ENCODE measurements at regions not wholly inside any gene's neighbourhood (a gene's known extent, or its start where the extent isn't known, plus 50 kb on each side); places are given as distances from the start of the nearest gene placed in this dataset.

- H3K9me3 ChIP-seq (ENCODE audit: control insufficient read depth, low read length): no peaks in the 10 kb centered on the region
- ATAC-seq (ENCODE audit: low FRiP score): no peak
- 62 to 73% methylated on average over 2 of the region's 2 CpGs for whole genome bisulfite sequencing, 2 donors
- no peak overlapping the region for H3K4me3 ChIP-seq (ENCODE audit: low read length in 2 of 2)
- no peak for DNase-seq
- no peaks in the 10 kb centered on the region for H3K36me3 ChIP-seq (ENCODE audit: control insufficient read depth in 1 of 2, insufficient read depth in 2 of 2, low read length in 1 of 2)
- H3K27me3 ChIP-seq (ENCODE audit: control insufficient read depth in 1 of 2, insufficient read depth in 2 of 2, low read length in 1 of 2): no peaks in the 10 kb centered on the region
- H3K4me1 ChIP-seq (ENCODE audit: control insufficient read depth in 1 of 2, insufficient read depth in 2 of 2, low read length in 2 of 2): no peaks in the 10 kb centered on the region
- no peak overlapping the region for H3K27ac ChIP-seq (ENCODE audit: low read depth in 1 of 2, low read length in 2 of 2)
- intact Hi-C loops (cut with DNase I): no loop called here
Observed at GRCh38 chr3:107024551-107025026, 352.6 kb upstream of the CCDC54 start.

DNA sequence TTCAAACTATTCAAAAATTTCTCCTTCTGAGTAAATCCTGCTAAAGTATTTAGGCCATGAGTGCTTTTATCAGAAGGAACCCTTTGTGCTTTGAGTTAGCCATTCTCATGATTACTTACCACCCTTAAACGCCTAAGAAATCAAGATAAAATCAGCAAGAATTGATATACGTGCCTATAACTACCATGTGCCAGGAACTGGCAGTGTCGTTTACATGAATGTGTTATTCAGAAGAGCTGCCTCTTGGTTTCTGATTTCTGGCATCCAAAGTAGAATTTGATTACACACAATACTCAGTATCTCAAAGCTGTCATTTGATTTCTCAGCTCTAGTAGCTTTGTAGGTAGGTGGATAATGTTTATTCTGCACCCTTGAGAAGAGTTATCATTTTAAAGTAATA lies 351.3 kb upstream of the CCDC54 start:
- intact Hi-C loops (cut with DNase I): no loop called here
- H3K27me3 ChIP-seq (ENCODE audit: control insufficient read depth in 1 of 2, insufficient read depth in 2 of 2, low read length in 1 of 2): no peaks in the 10 kb centered on the region
- H3K9me3 ChIP-seq (ENCODE audit: control insufficient read depth, low read length): no peaks in the 10 kb centered on the region
- H3K4me1 ChIP-seq (ENCODE audit: control insufficient read depth in 1 of 2, insufficient read depth in 2 of 2, low read length in 2 of 2): no peaks in the 10 kb centered on the region
- H3K4me3 ChIP-seq (ENCODE audit: low read length in 2 of 2): no peak overlapping the region
- H3K27ac ChIP-seq (ENCODE audit: low read depth in 1 of 2, low read length in 2 of 2): no peak overlapping the region
- no peak for ATAC-seq (ENCODE audit: low FRiP score)
- H3K36me3 ChIP-seq (ENCODE audit: control insufficient read depth in 1 of 2, insufficient read depth in 2 of 2, low read length in 1 of 2): no peaks in the 10 kb centered on the region
- 17 to 20% methylated on average over 3 of the region's 3 CpGs for WGBS, 2 donors
- DNase-seq: no peak

- H3K27me3 ChIP-seq (ENCODE audit: control insufficient read depth in 1 of 2, insufficient read depth in 2 of 2, low read length in 1 of 2): no peaks in the 10 kb centered on the region
- WGBS, 2 donors: 92 to 97% methylated on average over 1 of the region's 1 CpG
- no peak overlapping the region for H3K27ac ChIP-seq (ENCODE audit: low read depth in 1 of 2, low read length in 2 of 2)
- no peak for ATAC-seq (ENCODE audit: low FRiP score)
- DNase-seq: no peak
- H3K36me3 ChIP-seq (ENCODE audit: control insufficient read depth in 1 of 2, insufficient read depth in 2 of 2, low read length in 1 of 2): no peaks in the 10 kb centered on the region
- no peaks in the 10 kb centered on the region for H3K9me3 ChIP-seq (ENCODE audit: control insufficient read depth, low read length)
- intact Hi-C loops (cut with DNase I): no loop called here
- no peak overlapping the region for H3K4me3 ChIP-seq (ENCODE audit: low read length in 2 of 2)
- no peaks in the 10 kb centered on the region for H3K4me1 ChIP-seq (ENCODE audit: control insufficient read depth in 1 of 2, insufficient read depth in 2 of 2, low read length in 2 of 2)
Observed at GRCh38 chr3:107028086-107028485, 349.2 kb upstream of the CCDC54 start.

DNA sequence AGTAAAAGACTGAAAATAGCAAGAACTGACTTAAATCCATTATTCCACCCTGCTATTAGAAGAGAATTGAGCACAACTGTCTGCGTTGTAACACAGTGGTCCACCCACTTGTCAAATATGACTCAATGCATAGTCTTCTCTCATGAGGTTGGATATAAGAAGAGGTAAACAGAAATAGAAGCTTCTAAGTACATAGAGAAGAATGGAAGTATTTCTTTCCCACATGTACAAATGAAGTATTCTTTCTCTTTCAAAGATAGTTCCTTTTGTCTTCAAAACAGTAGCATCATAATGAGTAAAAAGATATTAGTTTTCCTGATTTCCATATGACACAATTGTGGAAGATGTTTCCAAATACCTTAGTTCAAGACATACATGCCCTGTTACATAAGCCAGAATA lies 348.6 kb upstream of the CCDC54 start:
- H3K9me3 ChIP-seq (ENCODE audit: control insufficient read depth, low read length): no peaks in the 10 kb centered on the region
- DNase-seq: no peak
- H3K36me3 ChIP-seq (ENCODE audit: control insufficient read depth in 1 of 2, insufficient read depth in 2 of 2, low read length in 1 of 2): no peaks in the 10 kb centered on the region
- intact Hi-C loops (cut with DNase I): no loop called here
- no peaks in the 10 kb centered on the region for H3K27me3 ChIP-seq (ENCODE audit: control insufficient read depth in 1 of 2, insufficient read depth in 2 of 2, low read length in 1 of 2)
- H3K4me3 ChIP-seq (ENCODE audit: low read length in 2 of 2): no peak overlapping the region
- no peak for ATAC-seq (ENCODE audit: low FRiP score)
- H3K4me1 ChIP-seq (ENCODE audit: control insufficient read depth in 1 of 2, insufficient read depth in 2 of 2, low read length in 2 of 2): no peaks in the 10 kb centered on the region
- H3K27ac ChIP-seq (ENCODE audit: low read depth in 1 of 2, low read length in 2 of 2): no peak overlapping the region
- 82 to 88% methylated on average over 1 of the region's 1 CpG for WGBS, 2 donors

GRCh38 chr3:107032111-107032510 lies 345.1 kb upstream of the CCDC54 start:
- H3K36me3 ChIP-seq (ENCODE audit: control insufficient read depth in 1 of 2, insufficient read depth in 2 of 2, low read length in 1 of 2): no peaks in the 10 kb centered on the region
- WGBS, 2 donors: 86 to 94% methylated on average over 2 of the region's 2 CpGs
- H3K27ac ChIP-seq (ENCODE audit: low read depth in 1 of 2, low read length in 2 of 2): no peak overlapping the region
- H3K4me1 ChIP-seq (ENCODE audit: control insufficient read depth in 1 of 2, insufficient read depth in 2 of 2, low read length in 2 of 2): no peaks in the 10 kb centered on the region
- H3K4me3 ChIP-seq (ENCODE audit: low read length in 2 of 2): no peak overlapping the region
- no peaks in the 10 kb centered on the region for H3K27me3 ChIP-seq (ENCODE audit: control insufficient read depth in 1 of 2, insufficient read depth in 2 of 2, low read length in 1 of 2)
- intact Hi-C loops (cut with DNase I): no loop called here
- H3K9me3 ChIP-seq (ENCODE audit: control insufficient read depth, low read length): no peaks in the 10 kb centered on the region
- no peak for ATAC-seq (ENCODE audit: low FRiP score)
- no peak for DNase-seq

DNA sequence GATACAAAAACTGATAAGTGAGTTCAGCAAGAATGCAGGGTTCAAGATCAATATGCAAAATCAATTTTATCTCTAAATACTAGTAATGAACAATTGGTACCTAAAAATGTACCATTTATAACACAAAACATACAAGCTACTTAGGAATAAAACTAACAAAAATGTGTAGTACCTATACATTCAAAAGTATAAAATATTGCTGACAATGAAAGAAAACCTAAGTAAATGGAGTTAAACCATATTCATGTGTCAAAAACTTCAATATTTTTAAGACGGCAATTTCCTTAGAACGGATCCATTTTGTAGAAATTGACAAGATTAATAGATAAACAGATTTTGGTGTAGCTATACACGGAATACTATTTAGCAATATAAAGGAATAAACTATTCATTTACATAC lies 343.1 kb upstream of the CCDC54 start:
- no peaks in the 10 kb centered on the region for H3K4me1 ChIP-seq (ENCODE audit: control insufficient read depth in 1 of 2, insufficient read depth in 2 of 2, low read length in 2 of 2)
- DNase-seq (no peak), ATAC-seq (ENCODE audit: low FRiP score) (no peak)
- WGBS, 2 donors: 89 to 94% methylated on average over 3 of the region's 3 CpGs
- H3K36me3 ChIP-seq (ENCODE audit: control insufficient read depth in 1 of 2, insufficient read depth in 2 of 2, low read length in 1 of 2): no peaks in the 10 kb centered on the region
- H3K27me3 ChIP-seq (ENCODE audit: control insufficient read depth in 1 of 2, insufficient read depth in 2 of 2, low read length in 1 of 2): no peaks in the 10 kb centered on the region
- H3K27ac ChIP-seq (ENCODE audit: low read depth in 1 of 2, low read length in 2 of 2): no peak overlapping the region
- no peaks in the 10 kb centered on the region for H3K9me3 ChIP-seq (ENCODE audit: control insufficient read depth, low read length)
- no peak overlapping the region for H3K4me3 ChIP-seq (ENCODE audit: low read length in 2 of 2)
- intact Hi-C loops (cut with DNase I): no loop called here

- ATAC-seq (ENCODE audit: low FRiP score) (no peak), DNase-seq (no peak)
- Histone ChIP-seq H3K9me3 (ENCODE audit: control insufficient read depth, low read length) (no peaks in the 10 kb centered on the region), H3K4me1 (ENCODE audit: control insufficient read depth in 1 of 2, insufficient read depth in 2 of 2, low read length in 2 of 2) (no peaks in the 10 kb centered on the region), H3K27me3 (ENCODE audit: control insufficient read depth in 1 of 2, insufficient read depth in 2 of 2, low read length in 1 of 2) (no peaks in the 10 kb centered on the region), H3K36me3 (ENCODE audit: control insufficient read depth in 1 of 2, insufficient read depth in 2 of 2, low read length in 1 of 2) (no peaks in the 10 kb centered on the region), H3K27ac (ENCODE audit: low read depth in 1 of 2, low read length in 2 of 2) (no peak overlapping the region), H3K4me3 (ENCODE audit: low read length in 2 of 2) (no peak overlapping the region)
- intact Hi-C loops (cut with DNase I): no loop called here
- WGBS, 2 donors: 87 to 91% methylated on average over 2 of the region's 2 CpGs
Observed at GRCh38 chr3:107035176-107035575, 342.1 kb upstream of the CCDC54 start.

- Histone ChIP-seq H3K36me3 (ENCODE audit: control insufficient read depth in 1 of 2, insufficient read depth in 2 of 2, low read length in 1 of 2) (no peaks in the 10 kb centered on the region), H3K4me3 (ENCODE audit: low read length in 2 of 2) (no peak overlapping the region), H3K4me1 (ENCODE audit: control insufficient read depth in 1 of 2, insufficient read depth in 2 of 2, low read length in 2 of 2) (no peaks in the 10 kb centered on the region), H3K27me3 (ENCODE audit: control insufficient read depth in 1 of 2, insufficient read depth in 2 of 2, low read length in 1 of 2) (no peaks in the 10 kb centered on the region), H3K9me3 (ENCODE audit: control insufficient read depth, low read length) (no peaks in the 10 kb centered on the region), H3K27ac (ENCODE audit: low read depth in 1 of 2, low read length in 2 of 2) (no peak overlapping the region)
- intact Hi-C loops (cut with DNase I): no loop called here
- DNase-seq (no peak), ATAC-seq (ENCODE audit: low FRiP score) (no peak)
- 63 to 69% methylated on average over 1 of the region's 1 CpG for WGBS, 2 donors
Observed at GRCh38 chr3:107044677-107045076, 332.6 kb upstream of the CCDC54 start.

GRCh38 chr3:107045791-107046190 lies 331.4 kb upstream of the CCDC54 start:
- H3K4me1 ChIP-seq (ENCODE audit: control insufficient read depth in 1 of 2, insufficient read depth in 2 of 2, low read length in 2 of 2): no peaks in the 10 kb centered on the region
- no peak for DNase-seq
- H3K36me3 ChIP-seq (ENCODE audit: control insufficient read depth in 1 of 2, insufficient read depth in 2 of 2, low read length in 1 of 2): no peaks in the 10 kb centered on the region
- no peak overlapping the region for H3K4me3 ChIP-seq (ENCODE audit: low read length in 2 of 2)
- ATAC-seq (ENCODE audit: low FRiP score): no peak
- WGBS, 2 donors: 54 to 59% methylated on average over 3 of the region's 3 CpGs
- H3K27ac ChIP-seq (ENCODE audit: low read depth in 1 of 2, low read length in 2 of 2): no peak overlapping the region
- no peaks in the 10 kb centered on the region for H3K27me3 ChIP-seq (ENCODE audit: control insufficient read depth in 1 of 2, insufficient read depth in 2 of 2, low read length in 1 of 2)
- H3K9me3 ChIP-seq (ENCODE audit: control insufficient read depth, low read length): no peaks in the 10 kb centered on the region
- intact Hi-C loops (cut with DNase I): no loop called here

All from aorta (tissue), 5 donors.